HG03066 (cell line): ENCODE measurements at regions not wholly inside any gene's neighbourhood (a gene's known extent, or its start where the extent isn't known, plus 50 kb on each side); places are given as distances from the start of the nearest gene placed in this dataset.

Source experiments
- ATAC-seq: cut with Tn5 transposase; IDR thresholded peaks from one replicate; pipeline ENCODE4 v1.9.1; 2021; ENCODE audit warnings: low read depth; ENCODE audit not compliant: unreplicated experiment

GRCh38 chr9:91038483-91039124 is 237.0 kb downstream of the SYK start:
- no peak for ATAC-seq

- no peak for ATAC-seq
Observed at GRCh38 chr9:91039125-91039834, 237.7 kb downstream of the SYK start.

DNA sequence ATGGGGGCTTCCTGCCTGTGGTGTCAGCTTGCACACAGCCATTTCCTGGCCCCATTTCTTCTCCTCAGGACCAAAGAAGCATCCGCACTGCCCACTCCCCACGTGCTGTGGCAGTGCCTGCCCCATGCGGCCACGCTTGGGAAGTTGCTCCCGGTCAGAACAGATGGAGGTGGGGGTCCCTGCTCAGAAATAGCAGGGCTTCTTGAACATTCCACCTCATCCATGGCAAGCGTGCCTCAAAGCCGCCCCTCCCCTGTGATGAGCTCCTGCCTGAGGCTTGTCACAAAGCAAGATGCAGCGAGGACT is 238.2 kb downstream of the SYK start:
- ATAC-seq, result no peak

DNA sequence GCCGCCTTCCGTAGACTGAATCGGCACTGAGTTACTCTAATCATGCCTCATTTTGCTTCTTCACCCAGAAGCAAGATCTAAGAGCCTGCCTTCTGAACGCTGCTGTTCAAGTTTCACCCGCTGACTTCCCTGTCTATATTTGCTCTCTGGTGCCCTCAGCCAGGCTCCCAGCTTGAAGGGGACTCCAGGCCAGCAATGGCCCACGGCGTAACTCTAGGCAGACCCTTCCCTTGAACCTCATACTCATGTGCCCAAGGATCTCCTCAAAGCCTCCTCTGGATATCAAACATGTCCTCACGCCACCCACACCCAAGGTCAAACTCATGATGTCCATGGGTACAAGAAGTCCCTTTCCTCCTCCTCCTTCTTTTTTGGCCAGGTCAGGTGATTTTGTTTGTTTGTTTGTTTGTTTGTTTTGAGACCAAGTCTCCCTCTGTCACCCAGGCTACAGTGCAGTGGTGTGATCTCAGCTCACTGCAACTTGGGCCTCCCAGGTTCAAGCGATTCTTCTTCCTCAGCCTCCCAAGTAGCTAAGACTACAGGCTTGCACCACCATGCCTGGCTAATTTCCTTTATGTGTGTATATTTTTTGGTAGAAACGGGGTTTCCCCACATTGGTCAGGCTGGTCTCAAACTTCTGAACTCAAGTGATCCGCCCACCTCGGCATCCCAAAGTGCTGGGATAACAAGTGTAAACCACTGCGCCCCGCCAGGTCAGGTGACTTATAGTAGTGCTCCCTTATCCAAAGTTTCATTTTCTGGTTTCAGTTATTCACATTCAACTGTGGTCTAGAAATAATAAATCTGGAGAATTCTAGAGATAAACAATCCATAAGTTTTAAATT is 239.0 kb downstream of the SYK start:
- ATAC-seq, result no peak

- ATAC-seq, result no peak
Observed at GRCh38 chr9:91042024-91042423, 240.4 kb downstream of the SYK start.

DNA sequence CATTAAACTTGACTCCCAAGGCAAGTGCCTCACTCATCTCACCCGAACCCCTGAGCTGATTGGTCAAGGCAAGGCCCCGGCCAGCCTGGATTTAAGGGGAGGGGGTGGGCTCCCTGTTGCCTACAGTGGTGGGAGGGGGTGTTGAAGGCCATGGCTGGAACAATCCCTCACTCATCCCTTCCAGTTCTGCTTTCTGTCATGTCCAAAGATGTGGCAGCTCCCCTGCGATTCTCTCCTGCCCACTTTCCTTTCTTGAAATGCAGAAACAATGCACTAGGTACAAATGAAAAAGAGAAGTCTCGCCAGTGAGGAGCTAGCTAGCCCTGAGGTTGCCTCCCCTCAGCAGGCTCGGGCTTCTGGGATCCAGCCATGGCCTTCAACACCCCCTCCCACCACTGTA is 240.9 kb downstream of the SYK start:
- ATAC-seq, result no peak

GRCh38 chr9:91043056-91043810 is 241.6 kb downstream of the SYK start:
- ATAC-seq, result no peak

GRCh38 chr9:91043811-91044175 is 242.2 kb downstream of the SYK start:
- no peak for ATAC-seq

DNA sequence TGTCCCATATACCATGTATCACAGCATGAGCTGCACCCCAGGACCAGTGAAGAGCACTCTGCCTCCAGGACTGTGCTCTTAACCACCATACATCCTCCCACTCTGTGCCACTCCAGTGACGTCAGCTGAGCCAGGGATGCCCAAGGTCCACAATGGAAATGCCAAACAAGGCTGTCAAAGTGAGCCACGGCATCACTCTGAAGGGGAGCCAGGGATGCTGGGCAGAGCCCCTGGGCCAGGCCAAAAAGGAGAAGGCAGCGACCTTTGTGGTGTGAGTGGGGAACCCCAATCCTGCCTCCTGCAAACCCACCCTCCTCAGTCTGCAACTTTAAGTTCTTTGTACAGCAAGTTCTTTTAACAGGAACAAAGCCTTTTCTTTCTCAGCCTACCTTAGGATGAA is 242.7 kb downstream of the SYK start:
- no peak for ATAC-seq

DNA sequence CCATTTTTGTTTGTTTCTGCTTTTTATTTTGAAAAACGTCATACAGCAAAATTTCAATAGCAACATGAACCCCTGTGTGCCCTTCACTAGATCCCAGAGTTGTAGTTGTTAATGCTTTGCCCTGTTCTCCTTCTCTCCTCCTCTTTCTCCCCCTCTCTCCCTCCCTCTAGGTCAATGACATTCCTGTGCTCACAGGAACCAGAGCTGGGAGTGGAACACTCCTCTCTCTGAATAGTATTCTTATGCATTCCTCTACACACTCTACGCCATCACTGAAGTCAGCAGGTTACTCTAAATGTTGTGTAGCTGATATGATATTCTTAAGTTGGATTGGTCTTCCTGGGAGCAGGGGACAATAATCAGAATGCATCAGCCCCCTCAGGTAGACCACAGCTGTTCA is 243.4 kb downstream of the SYK start:
- ATAC-seq, result no peak

- ATAC-seq, result no peak
Observed at GRCh38 chr9:91047529-91047928, 245.9 kb downstream of the SYK start.

DNA sequence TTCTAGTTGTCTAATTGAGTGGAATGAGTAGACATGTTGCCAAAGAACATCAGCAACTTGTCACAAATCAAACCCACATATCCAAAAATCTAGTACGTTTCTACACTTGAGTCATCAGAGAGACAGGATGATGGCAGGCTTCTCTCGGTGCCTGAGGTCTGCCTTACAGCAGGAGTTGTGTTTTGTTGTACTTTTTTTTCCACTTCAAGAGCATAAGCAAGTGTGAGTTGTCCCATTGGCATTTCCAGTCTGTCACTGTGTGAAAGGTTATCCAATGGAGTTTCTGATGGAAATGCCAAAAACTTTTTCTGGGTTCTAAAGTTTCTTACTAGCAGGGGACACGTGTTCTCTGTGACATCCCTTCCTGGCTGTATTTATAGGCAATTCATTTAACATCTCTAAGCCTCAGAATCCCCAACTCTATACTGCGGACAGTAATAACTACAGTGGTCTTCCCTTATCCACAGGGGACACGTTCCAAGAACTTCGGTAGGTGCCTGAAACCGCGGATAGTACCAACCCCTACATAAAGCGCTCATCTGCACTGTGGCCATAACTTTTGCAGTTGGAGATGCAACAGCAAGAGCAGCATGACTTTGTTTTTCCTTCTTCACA is 246.5 kb downstream of the SYK start:
- no peak for ATAC-seq

- no peak for ATAC-seq
Observed at GRCh38 chr9:91048749-91049148, 247.1 kb downstream of the SYK start.

DNA sequence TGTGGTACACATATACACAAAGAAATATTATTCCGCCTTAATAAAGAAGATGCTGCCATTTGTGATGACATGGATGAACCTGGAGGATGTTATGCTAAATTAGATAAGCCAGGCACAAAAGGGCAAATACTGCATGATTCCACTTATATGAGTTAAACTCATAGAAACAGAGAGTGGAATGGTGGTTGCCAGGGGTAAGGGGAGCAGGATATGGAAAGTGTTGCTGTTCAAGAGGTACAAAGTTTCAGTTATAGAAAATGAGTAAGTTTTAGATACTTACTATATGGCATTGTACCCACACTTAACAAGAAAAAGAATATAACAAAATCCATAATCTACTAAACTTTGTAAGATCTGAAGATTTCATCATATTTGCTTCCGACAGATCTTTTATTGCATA is 252.2 kb downstream of the SYK start:
- ATAC-seq, result no peak

GRCh38 chr9:91055845-91056244 is 254.2 kb downstream of the SYK start:
- no peak for ATAC-seq

DNA sequence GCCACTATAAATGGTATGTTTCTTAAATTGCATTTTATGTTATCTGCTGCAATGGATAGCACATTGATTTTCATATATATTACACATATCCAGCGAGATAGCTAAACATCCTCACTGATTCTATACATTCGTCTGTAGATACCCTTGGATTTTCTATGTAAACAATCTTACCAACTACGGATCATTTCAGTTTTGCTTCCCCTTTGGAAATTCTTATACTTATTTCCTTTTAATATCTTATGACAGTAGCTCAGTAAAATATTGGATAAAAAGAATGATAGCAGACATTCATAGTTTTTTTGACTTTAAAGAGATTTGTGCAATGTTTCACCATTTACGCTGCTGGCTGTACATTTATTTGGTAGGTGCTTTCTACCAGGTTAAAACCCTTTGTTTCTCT is 254.9 kb downstream of the SYK start:
- no peak for ATAC-seq

- no peak for ATAC-seq
Observed at GRCh38 chr9:91056917-91057316, 255.3 kb downstream of the SYK start.

DNA sequence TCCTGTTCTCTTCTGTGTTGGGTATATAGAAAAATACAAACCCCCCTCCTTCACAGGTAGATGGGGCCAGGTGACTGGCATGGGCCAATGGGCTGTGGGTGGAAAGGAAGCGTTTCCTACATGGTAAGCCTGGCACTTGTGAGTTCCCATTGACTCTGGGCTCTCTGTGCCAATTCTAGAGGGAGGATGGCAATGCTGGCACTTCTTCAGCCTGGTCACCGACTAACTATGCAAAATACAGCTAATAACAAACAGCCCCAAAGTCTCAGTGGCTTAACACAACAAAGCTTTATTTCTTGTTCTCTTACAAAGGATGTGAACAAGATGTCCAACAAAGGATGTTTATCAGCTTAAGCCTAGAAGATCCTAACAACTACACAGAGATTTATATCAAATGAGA is 258.1 kb downstream of the SYK start:
- ATAC-seq, result no peak

- no peak for ATAC-seq
Observed at GRCh38 chr9:91060520-91061343, 259.1 kb downstream of the SYK start.

GRCh38 chr9:91061506-91061905 is 259.9 kb downstream of the SYK start:
- no peak for ATAC-seq
